MM.1S (cell line): ENCODE measurements at regions not wholly inside any gene's neighbourhood (a gene's known extent, or its start where the extent isn't known, plus 50 kb on each side); places are given as distances from the start of the nearest gene placed in this dataset.

Experiments
- DNase-seq: peaks from one replicate; pipeline ENCODE4 v3.0.0-alpha.2; 2015
- H2AFZ ChIP-seq: fragments of 300-600 bp; sonication (generic); 2 replicates; pipeline ENCODE4 v1.6.0; 2016; ENCODE audit warnings: antibody characterized with exemption, low read length
- H3F3A ChIP-seq: fragments of 300-600 bp; sonication (generic); 2 replicates; pipeline ENCODE4 v1.6.1; 2016; ENCODE audit warnings: mild to moderate bottlenecking, antibody characterized with exemption, low read length, moderate library complexity, mixed read lengths; ENCODE audit not compliant: insufficient read depth
- H3K27ac ChIP-seq: fragments of 300-600 bp; sonication (generic); 2 replicates; pipeline ENCODE4 v1.5.1; 2016; ENCODE audit warnings: mild to moderate bottlenecking, low read length
- H3K27me3 ChIP-seq: fragments of 300-600 bp; sonication (generic); replicated peaks from 2 replicates; pipeline ENCODE4 v1.6.0; 2016; ENCODE audit warnings: low read length; ENCODE audit not compliant: insufficient read depth
- H3K36me3 ChIP-seq: fragments of 300-600 bp; sonication (generic); replicated peaks from 2 replicates; pipeline ENCODE4 v1.6.1; 2016; ENCODE audit warnings: mild to moderate bottlenecking, low read length, mixed read lengths; ENCODE audit not compliant: insufficient read depth
- H3K4me1 ChIP-seq: fragments of 300-600 bp; sonication (generic); 2 replicates; pipeline ENCODE4 v1.6.1; 2016; ENCODE audit warnings: low read length, mixed read lengths
- H3K4me2 ChIP-seq: fragments of 300-600 bp; sonication (generic); 2 replicates; pipeline ENCODE4 v1.6.0; 2016; ENCODE audit warnings: low read depth, low read length
- H3K4me3 ChIP-seq: fragments of 300-600 bp; sonication (generic); 2 replicates; pipeline ENCODE4 v1.5.1; 2016; ENCODE audit warnings: low read length, mixed read lengths
- H3K79me2 ChIP-seq: fragments of 300-600 bp; sonication (generic); 2 replicates; pipeline ENCODE4 v1.6.1; 2016; ENCODE audit warnings: mixed run types, low read length, mixed read lengths
- H3K9ac ChIP-seq: fragments of 300-600 bp; sonication (generic); 2 replicates; pipeline ENCODE4 v1.6.1; 2016; ENCODE audit warnings: low read length, mixed read lengths
- H3K9me2 ChIP-seq: fragments of 300-600 bp; sonication (generic); replicated peaks from 2 replicates; pipeline ENCODE4 v1.6.1; 2016; ENCODE audit warnings: mild to moderate bottlenecking, low read length, mixed read lengths; ENCODE audit not compliant: insufficient read depth
- H3K9me3 ChIP-seq: fragments of 300-600 bp; sonication (generic); replicated peaks from 2 replicates; pipeline ENCODE4 v1.6.1; 2016; ENCODE audit warnings: mild to moderate bottlenecking, low read length, mixed read lengths; ENCODE audit not compliant: insufficient read depth
- H4K20me1 ChIP-seq: fragments of 300-600 bp; sonication (generic); 2 replicates; pipeline ENCODE4 v1.6.1; 2016; ENCODE audit warnings: mild to moderate bottlenecking, low read length, moderate library complexity, mixed read lengths; ENCODE audit not compliant: insufficient read depth
- EZH2 ChIP-seq: fragments of 300-600 bp; sonication (generic); optimal IDR thresholded peaks from 2 replicates; pipeline ENCODE3; 2017; ENCODE audit warnings: low read depth, mild to moderate bottlenecking, antibody characterized with exemption, low read length, mixed read lengths
- EZH2phosphoT487 ChIP-seq: fragments of 300-600 bp; sonication (generic); IDR thresholded peaks from 2 replicates; pipeline ENCODE4 v1.6.1; 2018; ENCODE audit warnings: antibody characterized with exemption, low read length
- TF ChIP-seq, protein P1 (sequence below): fragments of 300-600 bp; sonication (generic); IDR thresholded peaks from 2 replicates; pipeline ENCODE4 v1.5.1; 2016; ENCODE audit warnings: antibody characterized with exemption, low read length, mixed read lengths

DNA sequence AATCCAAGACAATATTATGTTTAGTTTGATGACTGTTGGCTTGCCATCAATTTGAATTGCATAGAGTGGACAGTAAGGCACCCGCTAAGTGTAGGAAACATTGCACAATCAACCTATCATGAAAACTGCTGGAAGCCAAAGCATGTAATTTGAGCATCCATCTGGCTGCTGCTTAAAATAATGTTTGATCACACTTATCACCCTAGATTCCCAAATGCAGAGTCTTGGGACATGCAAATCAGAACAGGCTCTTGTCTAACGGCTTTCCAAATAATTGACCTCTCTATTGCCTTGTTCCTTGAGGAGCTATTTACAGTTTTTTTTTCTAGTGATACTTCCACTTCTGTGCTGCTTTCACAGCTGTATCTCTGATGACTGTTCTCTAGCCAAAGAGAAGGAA lies 342.1 kb downstream of the PRR16 start:
- no peaks in the 10 kb centered on the region for H3K4me1 ChIP-seq
- no peak overlapping the region for H3K4me3 ChIP-seq
- H3K9me2 ChIP-seq: no peaks in the 10 kb centered on the region
- no peaks in the 10 kb centered on the region for H3K27me3 ChIP-seq
- H3K79me2 ChIP-seq: no peaks in the 10 kb centered on the region
- no peaks in the 10 kb centered on the region for H3K9me3 ChIP-seq
- no peak for DNase-seq
- H3K9ac ChIP-seq: no peak overlapping the region
- TF ChIP-seq, protein P1, sequence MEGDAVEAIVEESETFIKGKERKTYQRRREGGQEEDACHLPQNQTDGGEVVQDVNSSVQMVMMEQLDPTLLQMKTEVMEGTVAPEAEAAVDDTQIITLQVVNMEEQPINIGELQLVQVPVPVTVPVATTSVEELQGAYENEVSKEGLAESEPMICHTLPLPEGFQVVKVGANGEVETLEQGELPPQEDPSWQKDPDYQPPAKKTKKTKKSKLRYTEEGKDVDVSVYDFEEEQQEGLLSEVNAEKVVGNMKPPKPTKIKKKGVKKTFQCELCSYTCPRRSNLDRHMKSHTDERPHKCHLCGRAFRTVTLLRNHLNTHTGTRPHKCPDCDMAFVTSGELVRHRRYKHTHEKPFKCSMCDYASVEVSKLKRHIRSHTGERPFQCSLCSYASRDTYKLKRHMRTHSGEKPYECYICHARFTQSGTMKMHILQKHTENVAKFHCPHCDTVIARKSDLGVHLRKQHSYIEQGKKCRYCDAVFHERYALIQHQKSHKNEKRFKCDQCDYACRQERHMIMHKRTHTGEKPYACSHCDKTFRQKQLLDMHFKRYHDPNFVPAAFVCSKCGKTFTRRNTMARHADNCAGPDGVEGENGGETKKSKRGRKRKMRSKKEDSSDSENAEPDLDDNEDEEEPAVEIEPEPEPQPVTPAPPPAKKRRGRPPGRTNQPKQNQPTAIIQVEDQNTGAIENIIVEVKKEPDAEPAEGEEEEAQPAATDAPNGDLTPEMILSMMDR: no peak
- TF ChIP-seq EZH2: no peak
- TF ChIP-seq EZH2phosphoT487: no peak
- no peaks in the 10 kb centered on the region for H4K20me1 ChIP-seq
- H3K36me3 ChIP-seq: no peaks in the 10 kb centered on the region
- H2AFZ ChIP-seq: no peak overlapping the region
- H3K4me2 ChIP-seq: no peak overlapping the region
- no peak overlapping the region for H3K27ac ChIP-seq
- H3F3A ChIP-seq: no peaks in the 10 kb centered on the region

DNA sequence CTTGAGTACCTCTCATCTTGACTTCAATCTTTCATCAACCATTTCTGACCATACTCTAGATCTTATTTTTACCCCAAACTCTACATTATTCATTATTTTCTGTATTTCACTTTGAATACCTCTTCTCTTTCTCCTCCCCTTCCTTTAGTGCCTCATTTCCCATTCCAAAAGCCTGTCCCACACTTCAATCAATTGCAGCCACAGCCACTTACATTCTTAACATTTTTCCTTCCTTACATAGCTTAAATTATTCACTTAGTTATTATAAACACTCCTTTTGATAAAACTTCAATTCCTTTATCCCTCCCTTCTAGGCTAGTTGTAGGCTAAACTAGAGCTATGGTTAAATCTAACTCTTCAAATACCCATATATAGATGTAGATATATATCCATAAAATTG lies 344.0 kb downstream of the PRR16 start:
- Histone ChIP-seq H3K9ac (no peak overlapping the region), H3K4me3 (no peak overlapping the region), H3K27ac (no peak overlapping the region), H3K36me3 (no peaks in the 10 kb centered on the region), H3K9me3 (no peaks in the 10 kb centered on the region), H3K27me3 (no peaks in the 10 kb centered on the region), H3K4me1 (no peaks in the 10 kb centered on the region), H3K4me2 (no peak overlapping the region), H2AFZ (no peak overlapping the region), H3F3A (no peaks in the 10 kb centered on the region), H4K20me1 (no peaks in the 10 kb centered on the region), H3K79me2 (no peaks in the 10 kb centered on the region), H3K9me2 (no peaks in the 10 kb centered on the region)
- TF ChIP-seq, protein P1: no peak
- TF ChIP-seq EZH2phosphoT487 (no peak), EZH2 (no peak)
- DNase-seq: no peak

DNA sequence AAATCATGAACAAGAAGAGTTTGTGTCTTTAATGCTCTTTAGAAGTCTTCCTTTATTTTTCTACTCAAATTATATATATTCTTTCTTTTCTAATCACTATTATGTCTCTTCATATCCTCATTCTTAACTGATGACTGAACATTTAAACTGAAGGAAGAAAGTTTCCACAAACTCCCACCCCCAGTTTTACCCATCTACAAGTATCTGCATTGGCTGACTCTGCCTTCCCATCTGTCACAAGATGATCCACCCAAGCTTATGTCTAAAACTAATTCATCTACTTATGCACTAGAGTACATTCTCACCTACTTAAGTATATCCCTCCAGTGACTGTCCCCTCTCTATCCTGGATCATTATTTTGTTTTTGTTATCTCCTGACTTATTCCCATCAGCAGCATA lies 344.5 kb downstream of the PRR16 start:
- H3F3A ChIP-seq: no peaks in the 10 kb centered on the region
- TF ChIP-seq, protein P1: no peak
- TF ChIP-seq EZH2phosphoT487: no peak
- TF ChIP-seq EZH2: no peak
- H3K27ac ChIP-seq: no peak overlapping the region
- H3K9me2 ChIP-seq: no peaks in the 10 kb centered on the region
- H3K9ac ChIP-seq: no peak overlapping the region
- H3K4me1 ChIP-seq: no peaks in the 10 kb centered on the region
- H3K27me3 ChIP-seq: no peaks in the 10 kb centered on the region
- H4K20me1 ChIP-seq: no peaks in the 10 kb centered on the region
- no peaks in the 10 kb centered on the region for H3K79me2 ChIP-seq
- H3K9me3 ChIP-seq: no peaks in the 10 kb centered on the region
- no peak overlapping the region for H2AFZ ChIP-seq
- no peak overlapping the region for H3K4me3 ChIP-seq
- H3K4me2 ChIP-seq: no peak overlapping the region
- DNase-seq: no peak
- H3K36me3 ChIP-seq: no peaks in the 10 kb centered on the region
